ENCODE measurements at regions not wholly inside any gene's neighbourhood (a gene's known extent, or its start where the extent isn't known, plus 50 kb on each side); places are given as distances from the start of the nearest gene placed in this dataset.

DNA sequence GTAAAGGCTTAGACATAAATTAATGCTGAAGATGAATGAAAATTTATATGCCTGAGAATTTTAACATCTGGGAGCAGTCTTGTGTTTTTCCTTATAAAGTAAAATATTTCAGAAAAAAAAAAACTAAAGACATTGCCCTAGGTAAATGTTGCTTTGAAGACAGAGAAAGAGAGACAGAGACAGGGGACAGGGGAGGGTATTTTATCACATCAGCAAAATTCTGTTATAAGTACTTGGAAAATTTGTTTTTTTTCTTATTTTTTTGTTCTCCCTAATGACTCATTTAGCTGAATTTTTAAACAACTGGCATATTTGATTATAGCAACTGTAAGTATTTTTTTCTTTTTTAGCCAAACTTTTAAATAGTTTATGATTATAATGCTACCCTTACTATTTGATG lies 1540.6 kb upstream of the GBE1 start:
- no peak for DNase-seq

DNA sequence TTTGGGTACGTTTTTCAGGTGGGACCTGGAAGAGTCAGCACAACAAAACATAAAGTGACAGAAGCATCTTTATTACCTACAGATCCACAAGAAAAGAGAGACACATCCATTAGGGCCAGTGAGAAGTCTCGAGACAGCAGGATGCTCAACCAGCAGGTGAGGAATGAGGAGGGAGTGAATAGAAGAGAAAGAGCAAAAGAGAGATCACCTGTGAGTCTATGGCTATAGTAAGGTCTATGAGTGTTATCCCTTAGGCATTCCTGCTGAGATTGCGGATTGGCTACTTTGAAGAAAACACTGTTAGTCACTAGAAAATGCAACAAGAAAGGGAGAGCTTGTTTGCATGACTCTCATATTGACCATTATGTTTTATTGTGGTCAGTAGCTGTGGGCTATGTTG lies 1556.2 kb upstream of the GBE1 start:
- DNase-seq, result no peak

- DNase-seq, result no peak
These were observed 1559.3 kb upstream of the GBE1 start for GRCh38 chr3:83320726-83321125.

DNA sequence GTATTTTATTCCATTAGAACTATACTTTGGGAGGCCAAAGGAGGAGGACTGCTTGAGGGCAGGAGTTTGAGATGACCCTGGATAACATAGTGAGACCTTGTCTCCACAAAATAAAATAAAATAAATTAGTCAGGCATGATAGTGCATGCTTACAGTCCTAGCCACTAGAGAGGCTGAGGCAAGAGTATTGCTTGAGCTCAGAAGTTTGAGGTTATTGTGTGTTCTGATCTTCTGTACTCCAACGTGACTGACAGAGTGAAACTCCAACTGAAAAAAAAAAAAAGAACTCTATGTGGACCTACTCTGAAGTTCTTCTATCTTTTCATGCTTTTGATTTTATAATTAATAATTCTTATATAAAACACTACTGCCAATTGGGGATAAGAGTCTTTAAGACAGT lies 1560.0 kb upstream of the GBE1 start:
- no peak for DNase-seq

DNA sequence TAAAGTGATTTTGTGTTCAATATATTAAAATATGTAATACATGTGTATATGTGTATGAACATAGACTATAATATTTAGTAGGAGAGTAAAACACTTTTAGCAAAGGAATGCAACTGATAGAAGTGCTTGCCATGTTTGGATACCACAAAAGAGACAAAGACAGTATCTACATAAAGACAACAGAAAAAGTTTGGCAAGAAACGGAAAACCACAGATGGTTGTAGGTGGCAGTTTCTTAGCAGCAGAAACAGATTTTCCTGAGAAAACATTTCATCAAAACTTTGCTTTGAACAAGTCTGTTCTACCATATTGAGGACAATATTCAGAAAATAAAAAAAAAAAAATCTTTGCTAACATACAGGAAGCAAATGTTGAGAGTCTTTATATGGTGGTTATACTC lies 1560.4 kb upstream of the GBE1 start:
- DNase-seq, result no peak

- no peak for DNase-seq
These were observed 1592.8 kb upstream of the GBE1 start for GRCh38 chr3:83354205-83354604.

GRCh38 chr3:83393276-83393675 lies 1565.5 kb upstream of the CADM2 start:
- peak; percentile 3 for DNase-seq

DNA sequence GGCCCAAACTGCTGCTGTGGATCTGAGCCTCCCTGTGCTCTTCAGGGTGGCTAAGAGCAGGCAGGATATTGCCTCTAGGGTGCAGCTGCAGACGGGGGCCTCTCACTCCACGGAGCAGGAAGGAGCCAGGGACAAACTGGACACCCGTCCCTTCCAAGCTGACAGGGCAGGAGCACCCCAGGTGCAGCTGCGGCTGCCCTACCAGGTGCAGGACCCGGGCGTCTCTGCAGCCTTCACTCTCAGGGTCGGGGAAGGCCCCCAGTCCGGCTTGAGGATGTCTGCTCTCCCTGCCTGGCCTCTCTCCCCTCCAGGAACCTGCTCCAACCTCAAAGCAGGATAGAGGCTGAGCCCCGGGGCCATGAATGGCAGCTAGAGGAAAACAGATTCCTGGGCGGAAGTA lies 1554.9 kb upstream of the CADM2 start:
- no peak for DNase-seq

- DNase-seq, result no peak
These were observed 1532.5 kb upstream of the CADM2 start for GRCh38 chr3:83426300-83426699.

DNA sequence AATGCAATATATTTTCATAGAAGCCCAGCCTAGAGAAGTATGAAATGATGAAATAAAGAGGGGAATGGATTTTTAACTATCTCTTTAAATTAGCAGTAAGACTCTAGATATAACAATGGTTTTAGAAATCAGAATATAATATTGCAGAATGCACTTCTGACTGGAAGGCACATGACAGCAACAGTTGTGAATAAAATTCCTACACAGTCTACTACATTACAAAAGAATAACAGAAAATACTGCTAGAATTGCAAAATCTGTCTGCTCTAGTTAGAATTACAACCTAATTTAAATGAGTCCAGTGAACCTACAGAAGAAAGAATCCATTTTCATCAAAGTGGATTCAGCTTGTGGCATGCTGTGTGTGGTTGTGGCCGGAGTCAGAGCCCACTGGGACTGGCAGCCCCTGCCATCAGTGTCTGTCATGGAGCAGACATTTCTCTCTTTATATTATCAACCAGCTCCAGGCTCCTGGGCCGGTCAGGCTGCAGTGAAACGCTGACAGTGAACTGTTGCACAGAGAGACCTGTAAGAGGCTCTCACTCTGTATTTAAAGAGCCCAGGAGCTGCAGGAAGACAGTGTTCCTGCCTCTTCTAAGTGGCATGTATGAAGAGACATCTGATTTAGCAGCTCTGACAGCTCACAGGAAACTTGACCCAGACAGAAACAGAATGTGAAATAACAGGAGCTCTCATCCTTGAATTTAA lies 1523.8 kb upstream of the CADM2 start:
- no peak for DNase-seq

GRCh38 chr3:83438188-83438587 lies 1520.6 kb upstream of the CADM2 start:
- DNase-seq, result no peak

- DNase-seq, result no peak
These were observed 1505.7 kb upstream of the CADM2 start for GRCh38 chr3:83453056-83453455.

GRCh38 chr3:83454353-83454752 lies 1504.4 kb upstream of the CADM2 start:
- no peak for DNase-seq

DNA sequence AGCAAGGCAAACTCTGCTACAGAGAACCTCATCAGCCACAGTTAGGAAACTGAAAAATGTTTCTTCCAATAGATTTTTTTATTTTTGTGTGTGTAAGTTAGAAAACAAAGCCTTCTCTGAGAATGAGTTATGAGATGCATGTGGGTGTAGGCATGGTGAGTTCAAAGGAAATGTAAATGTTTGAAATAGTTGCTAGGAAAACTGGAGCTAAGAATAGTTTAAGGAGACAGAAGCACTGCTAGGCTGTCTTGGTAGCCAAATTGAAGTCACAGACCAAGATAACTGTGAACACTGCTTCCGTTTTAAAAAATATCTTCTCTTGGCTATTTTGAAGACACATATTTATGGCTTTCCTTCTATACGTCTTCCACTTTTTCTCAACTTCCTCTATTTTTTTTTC lies 1501.2 kb upstream of the CADM2 start:
- no peak for DNase-seq

- no peak for DNase-seq
These were observed 1498.7 kb upstream of the CADM2 start for GRCh38 chr3:83460052-83460451.

DNA sequence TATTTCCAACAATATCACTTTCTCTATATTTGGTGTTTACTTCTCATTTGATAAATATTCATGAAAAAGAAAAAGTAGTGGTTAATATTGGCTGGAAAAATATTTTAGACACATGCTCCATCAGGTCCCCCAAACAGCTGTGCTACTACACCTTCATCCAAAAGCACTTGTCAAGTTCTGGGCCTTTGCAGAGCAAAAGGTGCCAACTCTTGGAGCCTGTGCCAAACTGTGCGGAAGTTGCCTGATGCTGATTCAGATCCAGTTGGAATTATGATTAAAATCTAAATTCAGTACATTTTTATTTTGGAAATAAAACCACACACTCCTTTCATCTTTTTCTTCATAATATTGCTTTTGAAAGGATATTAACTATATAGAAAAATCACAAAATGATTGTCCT lies 1497.4 kb upstream of the CADM2 start:
- DNase-seq, result no peak

DNA sequence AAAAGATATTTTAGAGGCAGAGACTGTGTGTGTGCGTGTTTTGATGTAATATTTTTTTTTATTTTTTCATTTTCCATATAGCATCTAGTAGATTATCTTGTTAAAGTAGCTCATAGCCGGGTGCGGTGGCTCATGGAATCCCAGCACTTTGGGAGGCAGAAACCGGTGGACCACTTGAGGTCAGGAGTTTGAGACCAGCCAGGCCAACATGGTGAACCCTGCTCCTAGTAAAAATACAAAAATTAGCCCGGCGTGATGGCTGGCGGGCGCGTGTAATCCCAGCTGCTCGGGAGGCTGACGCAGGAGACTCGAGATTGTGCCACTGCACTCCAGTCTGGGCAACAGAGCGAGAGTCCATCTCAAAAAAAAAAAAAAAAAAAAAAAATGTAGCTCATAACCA lies 1481.2 kb upstream of the CADM2 start:
- no peak for DNase-seq

GRCh38 chr3:83482402-83483070 lies 1476.3 kb upstream of the CADM2 start:
- no peak for DNase-seq

- no peak for DNase-seq
These were observed 1462.3 kb upstream of the CADM2 start for GRCh38 chr3:83496462-83496861.

GRCh38 chr3:83498361-83499016 lies 1460.3 kb upstream of the CADM2 start:
- no peak for DNase-seq

DNA sequence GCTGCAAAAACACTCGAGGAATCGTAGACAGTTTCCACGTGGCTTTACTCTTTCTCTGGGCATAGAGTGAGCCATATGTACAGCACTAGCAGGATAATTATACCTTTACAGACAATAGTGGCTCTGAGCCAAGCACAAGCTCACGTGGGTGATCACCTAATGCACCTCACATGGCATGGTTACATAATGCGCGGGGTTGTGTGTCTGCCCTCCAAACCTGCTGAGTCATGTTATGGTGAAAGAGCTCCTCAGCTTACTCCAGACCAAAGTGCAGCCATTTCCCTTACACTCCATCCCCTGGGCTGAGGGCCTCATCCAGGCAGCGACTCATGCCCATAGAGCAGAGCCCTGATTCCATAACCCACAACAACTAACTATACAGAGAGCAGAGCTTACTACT lies 1458.4 kb upstream of the CADM2 start:
- DNase-seq, result no peak

DNA sequence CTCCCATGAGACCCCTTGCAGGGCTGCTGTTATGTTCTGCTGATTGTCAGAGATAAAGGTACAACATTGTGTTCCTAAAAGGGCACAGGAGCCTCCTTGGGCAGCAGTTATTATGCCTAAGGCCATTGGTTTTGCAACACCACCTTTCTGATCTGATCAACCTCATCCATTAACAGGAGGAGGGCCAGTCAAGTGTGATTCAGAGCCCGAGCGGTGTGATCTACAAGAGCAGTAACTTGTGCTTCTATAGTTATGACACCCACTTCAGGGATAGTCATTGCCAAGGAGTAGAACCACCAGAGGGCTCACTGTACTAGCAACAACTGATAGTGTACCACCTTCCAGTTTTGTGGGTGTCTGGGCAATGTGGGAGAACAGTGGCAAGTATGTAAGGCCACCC lies 1457.9 kb upstream of the CADM2 start:
- DNase-seq, result no peak

DNA sequence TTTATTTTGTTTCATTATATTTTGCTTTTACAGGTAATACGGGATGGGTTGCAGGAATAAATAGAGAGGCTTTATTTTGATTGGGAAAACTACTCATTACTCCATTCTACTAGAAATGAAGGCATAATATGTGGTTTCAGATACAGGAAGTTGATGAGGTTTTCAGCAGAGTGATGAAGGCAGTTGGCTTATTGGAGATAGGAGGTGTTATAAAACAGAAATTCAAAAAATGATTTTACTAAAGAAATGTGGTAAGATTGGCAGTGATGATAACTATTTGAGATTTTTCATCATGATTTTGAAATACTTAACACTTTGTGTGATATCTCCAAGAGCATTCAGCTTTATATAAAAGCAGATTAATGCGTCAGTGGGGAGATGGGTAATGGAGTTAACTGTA lies 1445.7 kb upstream of the CADM2 start:
- DNase-seq, result no peak

- DNase-seq, result no peak
These were observed 1445.1 kb upstream of the CADM2 start for GRCh38 chr3:83513677-83514076.

Data from NCI-H524 treated with DMSO at 0.1 percent for 48 hours (cell line).